H1 (cell line): ENCODE measurements at regions not wholly inside any gene's neighbourhood (a gene's known extent, or its start where the extent isn't known, plus 50 kb on each side); places are given as distances from the start of the nearest gene placed in this dataset.

Experiments
- SUZ12 ChIP-seq: fragments of 200-600 bp; sonication (generic); IDR thresholded peaks from 2 replicates; pipeline ENCODE4 v1.6.1; 2012; ENCODE audit warnings: mild to moderate bottlenecking, inconsistent platforms, low read length, moderate library complexity, mixed read lengths

- TF ChIP-seq SUZ12 = no peak
- TF ChIP-seq, all 59 proteins: peak for 0
Observed at GRCh38 chr4:27574743-27575142, 714.1 kb downstream of the STIM2 start (continued).
